Urothelium cell line (cell line): ENCODE measurements at regions not wholly inside any gene's neighbourhood (a gene's known extent, or its start where the extent isn't known, plus 50 kb on each side); places are given as distances from the start of the nearest gene placed in this dataset.

Source experiments
- DNase-seq: peaks from one replicate; pipeline ENCODE4 v3.0.0; 2011; ENCODE audit warnings: low spot score, mixed read lengths
- FAIRE-seq: peaks from 2 replicates; lab custom pipeline; 2011; peaks lifted over from hg19 to GRCh38; lab: Jason Lieb, UNC

- DNase-seq = peak; percentile 27
- FAIRE-seq = no peak
Measured at GRCh38 chr2:134189009-134189720, 64.7 kb upstream of the MGAT5 start.

GRCh38 chr2:134190062-134190806, 63.6 kb upstream of the MGAT5 start:
- DNase-seq (no peak), FAIRE-seq (no peak)

GRCh38 chr2:134190807-134191203, 63.1 kb upstream of the MGAT5 start:
- FAIRE-seq (no peak), DNase-seq (no peak)

- DNase-seq (no peak), FAIRE-seq (no peak)
Measured at GRCh38 chr2:134191835-134192234, 62.0 kb upstream of the MGAT5 start.

GRCh38 chr2:134193006-134193405, 60.9 kb upstream of the MGAT5 start:
- FAIRE-seq = no peak
- DNase-seq = no peak

- DNase-seq (no peak), FAIRE-seq (no peak)
Measured at GRCh38 chr2:134194519-134194918, 59.4 kb upstream of the MGAT5 start.

- DNase-seq (no peak), FAIRE-seq (no peak)
Measured at GRCh38 chr2:134195341-134195740, 58.5 kb upstream of the MGAT5 start.

GRCh38 chr2:134197445-134197844, 56.4 kb upstream of the MGAT5 start:
- DNase-seq = no peak
- no peak for FAIRE-seq

- FAIRE-seq (no peak), DNase-seq (no peak)
Measured at GRCh38 chr2:134198006-134198634, 55.8 kb upstream of the MGAT5 start.

- DNase-seq (no peak), FAIRE-seq (no peak)
Measured at GRCh38 chr2:134199123-134199522, 54.7 kb upstream of the MGAT5 start.

- DNase-seq (no peak), FAIRE-seq (no peak)
Measured at GRCh38 chr2:134200036-134200618, 53.7 kb upstream of the MGAT5 start.

GRCh38 chr2:134201533-134201932, 52.3 kb upstream of the MGAT5 start:
- FAIRE-seq (no peak), DNase-seq (no peak)

- FAIRE-seq = no peak
- no peak for DNase-seq
Measured at GRCh38 chr2:134202371-134202770, 51.5 kb upstream of the MGAT5 start.

- FAIRE-seq = no peak
Measured at GRCh38 chr2:134203175-134203574, 50.7 kb upstream of the MGAT5 start.

More at GRCh38 chr2:134203175-134203574, 50.7 kb upstream of the MGAT5 start:
- no peak for DNase-seq
